DMS53 treated with DMSO at 0.1 percent for 48 hours (cell line): ENCODE measurements at regions not wholly inside any gene's neighbourhood (a gene's known extent, or its start where the extent isn't known, plus 50 kb on each side); places are given as distances from the start of the nearest gene placed in this dataset.

Experiments used
- DNase-seq: peaks from one replicate; lab custom pipeline; 2025; ENCODE audit not compliant: unreplicated experiment; lab: John Stamatoyannopoulos, UW

- DNase-seq: no peak
These were observed 50.2 kb upstream of the BCL11A start for GRCh38 chr2:60603533-60604190.

DNA sequence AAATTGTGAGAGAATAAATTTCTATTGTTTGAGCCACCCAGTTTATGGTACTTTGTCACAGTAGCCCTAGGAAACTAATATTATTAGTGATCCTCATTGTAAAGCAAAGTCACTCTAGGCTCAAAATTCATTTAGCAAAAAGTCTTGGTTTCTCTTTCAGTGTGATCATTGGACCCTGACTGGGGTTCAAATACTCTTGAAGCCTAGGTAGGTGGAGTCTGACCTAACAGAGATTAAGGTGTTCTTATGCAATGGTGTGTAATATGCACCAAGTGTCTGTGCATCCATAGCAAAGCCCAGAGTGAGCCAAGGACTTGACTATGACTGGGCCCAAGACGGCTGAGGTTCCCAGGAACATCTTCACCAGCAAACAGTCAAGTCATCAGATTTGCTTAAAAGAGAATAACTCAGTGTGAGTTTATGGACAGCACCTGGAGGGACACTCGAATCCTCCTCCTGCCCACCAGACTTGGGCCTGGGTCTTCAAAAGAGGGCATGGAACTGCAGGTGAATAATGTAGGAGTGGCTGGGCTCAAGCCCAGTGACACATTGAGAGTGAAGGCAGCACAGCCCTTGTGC is 51.1 kb upstream of the BCL11A start:
- no peak for DNase-seq

DNA sequence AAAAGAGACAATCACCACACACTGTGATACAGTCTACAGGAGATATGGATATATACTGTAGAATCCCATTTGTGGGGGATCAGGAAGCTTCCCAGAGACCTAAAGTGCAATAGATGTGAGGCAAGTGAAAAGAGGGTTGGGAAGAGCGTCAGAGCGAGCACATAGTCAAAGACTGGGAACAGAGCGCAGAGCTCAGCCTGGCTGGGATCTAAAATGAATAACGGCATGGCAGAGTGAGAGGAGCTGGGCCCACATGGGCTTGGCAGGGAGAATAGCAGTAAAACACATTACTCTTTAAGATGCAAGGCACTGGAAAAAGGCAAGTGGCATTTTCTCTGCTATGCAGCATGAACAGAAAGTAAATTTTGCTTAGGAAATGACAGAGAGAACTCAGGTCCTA is 52.4 kb upstream of the BCL11A start:
- no peak for DNase-seq

- DNase-seq: no peak
These were observed 55.2 kb upstream of the BCL11A start for GRCh38 chr2:60608679-60609078.

- no peak for DNase-seq
These were observed 58.6 kb upstream of the BCL11A start for GRCh38 chr2:60612033-60612432.

- no peak for DNase-seq
These were observed 60.9 kb upstream of the BCL11A start for GRCh38 chr2:60614319-60614718.

DNA sequence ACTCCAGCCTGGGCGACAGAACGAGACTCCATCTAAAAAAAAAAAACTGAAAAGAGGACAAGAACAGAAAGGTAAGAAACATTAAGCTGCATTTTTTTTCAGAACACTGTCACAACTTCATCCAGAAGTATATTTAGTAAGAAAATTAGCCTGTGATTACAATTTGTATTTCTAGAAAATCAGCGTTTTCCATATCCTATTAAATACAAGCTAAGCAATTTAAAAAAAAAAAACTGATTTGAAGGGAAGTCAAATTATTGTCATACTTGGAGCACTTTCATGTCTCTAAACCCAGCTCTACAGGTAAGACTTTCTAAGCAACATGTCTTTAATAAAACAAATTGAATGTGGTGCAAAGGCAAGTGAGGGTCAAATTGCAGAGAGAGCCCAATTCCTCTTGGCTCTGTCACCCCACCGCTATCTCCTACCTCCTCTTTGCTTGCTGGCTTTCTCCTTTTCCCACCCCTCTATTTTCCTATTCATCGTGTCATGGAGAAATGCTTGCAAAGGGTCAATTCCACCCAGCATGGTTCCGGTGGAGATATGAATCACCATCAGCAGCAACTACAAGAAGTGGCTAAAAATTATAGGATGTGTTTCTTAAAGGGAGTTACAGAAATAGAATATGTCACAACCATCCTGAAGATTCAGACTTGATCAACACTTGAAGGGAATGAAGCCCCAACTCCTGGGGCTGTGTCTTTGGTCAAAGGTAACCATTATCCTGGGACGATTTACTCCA is 68.4 kb upstream of the BCL11A start:
- no peak for DNase-seq

GRCh38 chr2:60623040-60623439 is 69.6 kb upstream of the BCL11A start:
- DNase-seq: no peak

DNA sequence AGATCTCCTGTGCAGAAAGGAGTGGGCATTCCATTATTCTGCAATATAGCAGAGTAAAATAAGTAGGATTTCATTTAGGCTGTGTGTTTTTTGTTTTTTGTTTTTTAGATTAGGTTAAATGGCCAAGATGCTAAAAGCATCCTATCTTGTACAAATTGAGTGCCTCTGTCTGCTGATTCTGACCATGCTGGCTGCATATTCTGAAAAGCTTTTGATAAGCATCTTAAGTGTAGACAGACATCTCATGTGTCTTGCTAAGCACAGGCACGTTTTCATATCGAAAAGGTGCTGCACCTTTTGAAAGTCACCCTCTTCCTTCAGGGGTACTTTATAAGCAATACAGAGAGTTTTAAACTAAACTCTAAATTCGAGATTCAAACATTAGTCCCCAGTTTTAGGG is 74.0 kb upstream of the BCL11A start:
- DNase-seq: no peak

DNA sequence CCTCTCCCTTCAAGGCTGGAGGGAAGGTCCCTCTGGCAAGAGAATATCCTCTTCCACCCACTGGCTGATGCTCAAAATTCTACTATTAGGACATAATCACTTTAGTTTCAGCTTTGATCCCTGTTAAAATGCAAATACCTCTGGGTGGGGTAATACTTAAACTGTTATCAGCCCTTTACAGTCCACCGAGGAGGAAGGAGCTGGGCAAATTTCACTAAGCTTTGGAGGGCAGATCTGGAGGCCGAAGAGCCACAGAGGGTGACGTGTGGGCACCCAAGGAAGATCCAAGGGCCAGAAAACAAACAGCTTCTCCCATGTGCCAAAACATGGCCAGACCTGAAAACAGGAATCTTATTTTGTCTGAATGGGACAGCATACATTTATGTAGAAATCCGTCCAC is 74.6 kb upstream of the BCL11A start:
- no peak for DNase-seq

DNA sequence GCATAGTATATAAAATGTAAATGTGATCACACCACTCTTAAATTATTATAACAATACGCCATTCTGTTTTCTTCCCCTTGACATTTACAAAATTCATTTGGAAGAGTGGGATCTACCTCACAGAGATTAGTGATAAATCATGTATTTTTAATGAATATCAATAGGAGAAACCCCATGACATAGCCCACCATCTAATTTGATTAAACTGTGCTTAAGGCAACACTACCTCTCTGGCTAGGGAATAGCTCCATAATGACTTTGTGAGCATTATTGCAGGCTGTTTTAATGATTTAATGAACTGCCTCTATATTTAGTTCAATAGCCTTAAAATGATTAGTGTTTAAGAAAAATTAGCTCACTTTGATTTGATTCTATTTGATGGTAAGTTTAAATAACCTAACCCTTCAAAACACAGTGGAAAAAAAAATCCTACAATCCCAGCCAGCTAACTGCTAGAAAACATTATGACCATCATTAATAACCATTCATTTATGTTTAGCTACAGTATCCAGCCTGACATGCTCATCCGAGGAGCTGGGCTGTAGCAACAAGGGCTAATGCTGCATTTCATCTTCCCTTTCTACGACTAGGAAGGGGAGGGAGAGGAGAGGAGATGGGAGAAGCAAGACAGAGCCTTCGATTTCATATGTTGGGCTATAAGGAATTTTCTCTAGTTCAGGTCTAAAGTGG is 75.3 kb upstream of the BCL11A start:
- DNase-seq: no peak

DNA sequence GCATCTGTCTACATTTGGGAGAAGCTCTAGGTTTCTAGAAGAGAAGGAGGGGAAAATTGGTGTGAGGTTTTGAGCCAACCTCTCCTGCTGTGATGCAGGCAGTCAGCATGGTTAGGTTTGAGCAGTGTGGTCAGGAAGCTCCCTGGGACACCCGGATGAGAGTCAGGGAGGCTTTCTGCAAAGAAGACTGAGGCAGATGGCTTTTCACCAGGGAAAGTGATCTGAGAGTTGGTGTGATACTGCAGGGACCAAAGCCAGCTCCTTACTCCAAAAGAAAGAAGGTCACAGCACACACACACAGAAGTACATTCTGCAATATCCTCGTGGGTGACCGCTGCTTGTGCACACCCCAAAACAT is 75.8 kb upstream of the BCL11A start:
- DNase-seq: no peak

GRCh38 chr2:60629801-60630385 is 76.4 kb upstream of the BCL11A start:
- no peak for DNase-seq

DNA sequence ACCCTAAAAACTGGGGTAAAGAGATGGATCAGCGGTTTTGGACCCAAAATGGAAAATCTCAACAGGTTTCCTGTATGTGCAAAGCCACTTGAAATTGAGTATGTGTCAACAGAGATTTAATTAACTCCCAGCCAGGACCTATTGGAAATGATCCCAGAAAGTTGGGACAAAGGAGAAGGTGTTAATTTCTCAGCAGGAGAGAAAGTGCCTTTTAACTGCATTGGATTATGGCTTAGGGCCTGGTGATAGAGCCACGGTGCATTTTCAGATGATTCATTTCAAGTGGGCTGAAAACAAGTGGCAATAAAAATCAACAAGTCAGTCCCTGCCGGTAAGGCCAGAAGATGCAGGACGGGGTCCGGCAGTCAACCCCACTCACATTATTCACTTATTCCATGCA is 80.2 kb upstream of the BCL11A start:
- no peak for DNase-seq

GRCh38 chr2:60634438-60634837 is 81.0 kb upstream of the BCL11A start:
- DNase-seq: no peak

DNA sequence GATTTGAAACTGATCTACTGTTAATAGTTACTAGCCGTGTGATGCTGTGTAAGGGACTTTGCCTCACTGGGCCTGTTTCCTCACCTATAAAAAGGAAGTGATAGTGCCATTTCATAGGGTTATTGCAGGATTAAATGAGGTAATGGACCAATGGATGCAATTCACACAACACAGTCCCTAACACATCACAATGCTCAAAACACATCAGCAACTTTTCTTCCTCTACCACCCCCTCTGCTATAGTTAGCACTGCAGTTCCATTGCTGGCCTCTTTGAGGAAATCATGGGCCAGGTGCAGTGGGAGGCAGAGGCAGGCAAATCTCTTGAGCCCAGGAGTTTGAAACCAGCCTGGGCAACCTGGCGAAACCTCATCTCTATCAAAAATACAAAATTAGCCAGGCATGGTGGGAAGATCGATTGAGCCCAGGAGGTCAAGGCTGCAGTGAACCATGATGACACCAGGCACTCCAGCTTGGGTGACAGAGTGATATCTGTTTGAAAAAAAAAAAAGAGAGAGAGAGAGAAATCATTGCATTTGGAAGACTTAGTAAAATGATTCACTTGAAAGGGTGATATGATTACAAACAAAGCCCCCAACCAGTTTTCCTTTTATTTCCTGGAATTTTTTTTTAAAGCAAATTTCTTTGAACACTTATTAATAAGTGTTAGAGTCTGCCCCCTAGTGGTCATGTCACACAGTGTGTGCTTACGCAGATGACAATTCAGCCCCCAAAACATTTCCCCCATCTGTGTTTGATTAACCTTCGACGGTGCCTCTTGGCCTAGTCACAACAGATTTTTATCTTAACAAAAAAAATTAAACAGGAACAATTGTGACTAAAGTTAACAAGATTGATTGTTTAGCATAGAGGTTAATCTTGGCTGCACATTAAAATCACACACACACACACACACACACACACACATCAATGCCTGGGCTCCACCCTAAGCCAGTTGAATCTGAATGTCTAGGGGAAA is 88.6 kb upstream of the BCL11A start:
- DNase-seq: peak; percentile 4

DNA sequence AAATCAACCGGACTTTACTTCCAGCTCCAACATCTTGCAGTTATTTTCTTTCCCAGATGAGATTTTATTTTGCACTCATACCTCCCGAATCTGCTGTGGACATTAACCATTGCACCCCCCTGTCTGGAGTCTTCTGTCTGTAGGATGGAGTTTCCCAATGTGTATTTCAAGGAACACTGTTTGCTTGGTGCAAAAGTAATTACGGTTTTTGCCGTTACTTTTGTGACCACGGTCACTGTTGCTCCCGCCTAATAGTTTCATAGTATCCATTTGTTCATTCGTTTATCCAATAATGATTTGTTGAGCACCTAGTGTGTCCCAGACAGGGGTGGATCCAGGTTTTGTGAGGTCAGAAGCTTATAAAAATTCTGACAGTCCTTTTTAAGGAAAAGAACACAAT is 90.3 kb upstream of the BCL11A start:
- no peak for DNase-seq

DNA sequence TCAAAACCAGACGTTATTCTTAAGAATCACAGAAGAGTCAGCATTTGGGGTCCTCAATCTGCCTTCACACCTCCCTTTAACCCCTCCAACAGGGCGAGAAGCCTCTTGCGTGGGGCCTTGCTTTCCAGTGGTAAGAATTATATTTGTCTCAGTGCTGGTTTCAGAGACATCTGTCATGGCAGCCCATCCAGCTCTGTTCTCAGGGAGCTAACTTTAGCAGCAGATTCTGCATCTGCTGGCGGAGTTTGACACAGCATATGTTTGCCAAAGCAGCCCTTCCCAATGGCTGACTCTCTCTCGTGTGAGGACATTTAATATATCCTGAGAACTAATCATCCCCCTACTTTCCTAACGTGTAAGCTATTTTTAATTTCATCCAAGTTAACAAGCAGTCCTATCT is 91.5 kb upstream of the BCL11A start:
- no peak for DNase-seq

DNA sequence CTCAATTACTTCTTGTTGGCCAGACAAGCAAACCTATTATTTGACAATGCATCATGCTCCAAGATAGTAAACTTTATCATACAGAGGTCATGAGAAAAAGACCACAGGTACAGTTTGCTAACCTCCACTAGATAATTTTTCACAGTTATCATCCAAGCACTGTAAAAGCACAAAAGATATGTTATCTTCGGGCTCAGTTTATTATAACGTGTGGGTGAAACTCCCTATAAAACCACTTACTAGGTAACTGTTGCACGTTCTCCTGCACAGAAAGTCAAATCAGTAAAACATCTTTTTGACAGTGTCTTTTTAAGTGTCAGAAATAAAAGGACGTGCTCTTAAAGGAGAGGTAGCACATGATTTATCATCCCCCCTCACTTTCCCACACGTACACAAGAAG is 94.7 kb upstream of the BCL11A start:
- DNase-seq: no peak

- DNase-seq: no peak
These were observed 96.3 kb upstream of the BCL11A start for GRCh38 chr2:60649721-60650120.
